GM12875 (cell line): ENCODE measurements at regions not wholly inside any gene's neighbourhood (a gene's known extent, or its start where the extent isn't known, plus 50 kb on each side); places are given as distances from the start of the nearest gene placed in this dataset.

Source experiments
- H3K4me3 ChIP-seq: one replicate; pipeline ENCODE4 v1.5.1; 2011; ENCODE audit warnings: low read depth, low read length, control low read depth
- CTCF ChIP-seq: IDR thresholded peaks from 2 replicates; pipeline ENCODE4 v1.5.1; 2011; ENCODE audit warnings: low read depth, mild to moderate bottlenecking, control low read depth, inconsistent platforms, low read length, moderate library complexity, borderline replicate concordance; ENCODE audit not compliant: insufficient read depth

GRCh38 chr17:33352526-33352925 is 59.4 kb upstream of the ASIC2 start:
- no peak for TF ChIP-seq CTCF
- H3K4me3 ChIP-seq = no peak overlapping the region

DNA sequence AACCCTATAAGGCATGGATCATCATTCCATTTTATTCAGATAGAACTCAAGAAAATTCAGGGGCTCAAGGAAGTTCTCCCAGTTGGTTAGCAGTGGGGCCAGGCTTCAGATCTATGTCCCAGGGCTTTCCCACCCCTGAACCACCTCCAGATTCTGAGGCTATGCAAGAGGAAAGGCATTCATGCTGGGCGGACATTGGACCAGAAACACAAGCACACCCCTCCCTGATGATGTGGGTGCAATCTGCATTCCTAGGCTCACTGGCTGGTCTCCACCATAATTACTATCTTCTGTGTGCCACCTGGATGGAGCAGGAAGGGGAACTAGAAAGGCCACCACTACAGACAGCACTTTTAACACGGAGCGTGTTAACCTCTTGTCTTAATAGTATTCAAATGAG is 63.2 kb upstream of the ASIC2 start:
- no peak overlapping the region for H3K4me3 ChIP-seq
- TF ChIP-seq CTCF = no peak

GRCh38 chr17:33363475-33363874 is 70.4 kb upstream of the ASIC2 start:
- no peak overlapping the region for H3K4me3 ChIP-seq

GRCh38 chr17:33366960-33367359 is 73.9 kb upstream of the ASIC2 start:
- H3K4me3 ChIP-seq = no peak overlapping the region

More at GRCh38 chr17:33363475-33363874, 70.4 kb upstream of the ASIC2 start:
- no peak for TF ChIP-seq CTCF

GRCh38 chr17:33369149-33369548 is 76.1 kb upstream of the ASIC2 start:
- no peak overlapping the region for H3K4me3 ChIP-seq
- no peak for TF ChIP-seq CTCF

More at GRCh38 chr17:33366960-33367359, 73.9 kb upstream of the ASIC2 start:
- no peak for TF ChIP-seq CTCF

- no peak for TF ChIP-seq CTCF
- H3K4me3 ChIP-seq = no peak overlapping the region
These were observed 76.8 kb upstream of the ASIC2 start for GRCh38 chr17:33369876-33370275.

DNA sequence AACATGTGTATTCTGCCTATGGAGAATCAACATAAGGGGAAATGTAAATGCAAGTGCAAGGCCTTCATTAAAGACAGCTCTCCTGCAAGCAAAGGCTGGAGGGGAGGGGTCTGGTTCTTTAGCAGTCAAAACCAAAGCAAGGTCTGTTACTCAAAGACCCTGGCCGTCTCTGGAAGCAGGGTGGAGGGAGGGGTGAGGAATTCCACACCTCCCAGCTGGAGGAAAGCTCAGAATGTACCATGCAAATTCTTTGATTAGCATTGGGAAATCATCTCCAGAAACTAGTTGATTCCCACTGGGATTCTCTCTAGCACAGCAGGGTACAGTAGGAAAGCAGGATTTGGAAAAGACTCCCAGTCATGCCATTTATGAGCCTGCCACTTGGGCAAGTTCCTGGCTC is 77.3 kb upstream of the ASIC2 start:
- no peak for TF ChIP-seq CTCF
- no peak overlapping the region for H3K4me3 ChIP-seq
